Nephron (organoid): ENCODE measurements at regions not wholly inside any gene's neighbourhood (a gene's known extent, or its start where the extent isn't known, plus 50 kb on each side); places are given as distances from the start of the nearest gene placed in this dataset.
"Not testable (repeated sequence)": the region's sequence is repeated elsewhere in the genome, so short reads cannot be mapped to it uniquely, and the experiment has no call there.

ENCODE experiments used
- H3K27ac Mint-ChIP-seq, 3 experiments: 2 replicates each; pipeline ENCODE4 v1.8.0; 2020; ENCODE audit warnings: mixed read lengths in 3 of 3, mild to moderate bottlenecking in 2 of 3, moderate library complexity in 1 of 3
- H3K27me3 Mint-ChIP-seq: 2 replicates; pipeline ENCODE4 v1.8.0; 2021; ENCODE audit warnings: low read depth, mild to moderate bottlenecking, moderate library complexity, mixed read lengths
- H3K36me3 Mint-ChIP-seq: 2 replicates; pipeline ENCODE4 v1.8.0; 2020; ENCODE audit warnings: low read depth, mixed read lengths
- H3K4me1 Mint-ChIP-seq: 2 replicates; pipeline ENCODE4 v1.8.0; 2020; ENCODE audit warnings: mixed read lengths
- H3K4me3 Mint-ChIP-seq, 3 experiments: 2 replicates each; pipeline ENCODE4 v1.8.0; 2020; ENCODE audit warnings: mild to moderate bottlenecking in 3 of 3, mixed read lengths in 3 of 3, moderate library complexity in 2 of 3
- H3K9me3 Mint-ChIP-seq: 2 replicates; pipeline ENCODE4 v1.8.0; 2020; ENCODE audit warnings: mixed read lengths
- CTCF ChIP-seq, 3 experiments: fragments of 200-600 bp; sonication (generic); IDR thresholded peaks; one replicate each; pipeline ENCODE4 v1.5.0; 2021; ENCODE audit warnings: antibody characterized with exemption in 3 of 3; ENCODE audit not compliant: unreplicated experiment in 3 of 3

GRCh38 chrX:485368-485767 is 98.7 kb upstream of the PPP2R3B start:
- H3K4me3 Mint-ChIP-seq = no peak overlapping the region
- H3K27me3 Mint-ChIP-seq = peaks cover 49% of the 10 kb centered on the region
- peaks cover 10% of the 10 kb centered on the region for H3K9me3 Mint-ChIP-seq
- no peak for TF ChIP-seq CTCF (IDR thresholded peaks at IDR 0.05; ENCODE audit: unreplicated experiment in 3 of 3)
- H3K36me3 Mint-ChIP-seq = no peaks in the 10 kb centered on the region
- H3K4me1 Mint-ChIP-seq = no peaks in the 10 kb centered on the region
- no peak overlapping the region for H3K27ac Mint-ChIP-seq

- Mint-ChIP-seq H3K9me3 (peaks cover 10% of the 10 kb centered on the region), H3K27ac (no peak overlapping the region), H3K4me1 (no peaks in the 10 kb centered on the region), H3K36me3 (no peaks in the 10 kb centered on the region), H3K27me3 (peaks cover 49% of the 10 kb centered on the region), H3K4me3 (no peak overlapping the region)
- no peak for TF ChIP-seq CTCF (IDR thresholded peaks at IDR 0.05; ENCODE audit: unreplicated experiment in 3 of 3)
Measured at GRCh38 chrX:486325-486724, 99.6 kb upstream of the PPP2R3B start.

GRCh38 chrX:487836-488235 is 101.1 kb upstream of the PPP2R3B start:
- Mint-ChIP-seq H3K27me3 (peaks cover 40% of the 10 kb centered on the region), H3K36me3 (no peaks in the 10 kb centered on the region), H3K27ac (no peak overlapping the region), H3K4me1 (no peaks in the 10 kb centered on the region), H3K4me3 (no peak overlapping the region), H3K9me3 (peaks cover 7% of the 10 kb centered on the region)
- no peak for TF ChIP-seq CTCF (IDR thresholded peaks at IDR 0.05; ENCODE audit: unreplicated experiment in 3 of 3)

- Mint-ChIP-seq H3K4me3 (no peak overlapping the region), H3K27me3 (peaks cover 39% of the 10 kb centered on the region), H3K9me3 (peaks cover 7% of the 10 kb centered on the region), H3K4me1 (no peaks in the 10 kb centered on the region), H3K36me3 (no peaks in the 10 kb centered on the region), H3K27ac (no peak overlapping the region)
- TF ChIP-seq CTCF (IDR thresholded peaks at IDR 0.05; ENCODE audit: unreplicated experiment in 3 of 3) = no peak
Measured at GRCh38 chrX:489820-490219, 103.1 kb upstream of the PPP2R3B start.

GRCh38 chrX:497186-498014 is 110.7 kb upstream of the PPP2R3B start:
- peaks cover 69% of the 10 kb centered on the region for H3K27me3 Mint-ChIP-seq
- H3K9me3 Mint-ChIP-seq = peaks cover 10% of the 10 kb centered on the region
- no peak overlapping the region for H3K4me3 Mint-ChIP-seq
- TF ChIP-seq CTCF (IDR thresholded peaks at IDR 0.05; ENCODE audit: unreplicated experiment in 3 of 3) = no peak
- no peak overlapping the region for H3K27ac Mint-ChIP-seq
- no peaks in the 10 kb centered on the region for H3K36me3 Mint-ChIP-seq
- no peaks in the 10 kb centered on the region for H3K4me1 Mint-ChIP-seq

- Mint-ChIP-seq H3K27me3 (peaks cover 79% of the 10 kb centered on the region), H3K9me3 (peaks cover 12% of the 10 kb centered on the region)
- not testable (repeated sequence) for H3K4me3 Mint-ChIP-seq, H3K27ac Mint-ChIP-seq, H3K36me3 Mint-ChIP-seq, H3K4me1 Mint-ChIP-seq
Measured at GRCh38 chrX:498901-499300, 112.2 kb upstream of the PPP2R3B start.
